ENCODE measurements at regions not wholly inside any gene's neighbourhood (a gene's known extent, or its start where the extent isn't known, plus 50 kb on each side); places are given as distances from the start of the nearest gene placed in this dataset.

DNA sequence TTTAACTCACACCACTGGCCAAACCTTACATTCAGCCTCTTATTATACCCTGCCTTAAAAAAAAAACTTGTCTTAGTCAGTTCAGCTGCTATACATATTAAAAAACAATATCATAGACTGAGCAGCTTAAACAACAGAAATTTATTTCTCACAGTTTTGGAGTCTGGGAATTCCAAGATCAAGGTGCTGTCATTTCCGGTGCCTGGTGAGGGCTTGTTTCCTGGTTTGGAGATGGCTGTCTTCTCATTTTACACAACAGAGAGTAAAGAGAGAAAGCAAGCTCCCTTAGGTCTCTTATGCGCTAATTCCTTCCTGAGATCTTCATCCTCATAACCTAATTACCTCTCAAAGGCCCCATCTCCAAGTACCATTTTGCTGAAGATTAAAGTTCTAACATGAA, 769.2 kb downstream of the DIAPH3 start (continued):
- TF ChIP-seq TCF3 (IDR thresholded peaks at IDR 0.05; ENCODE audit: borderline replicate concordance, insufficient read depth, low read depth, low read length) (no peak), TAF1 (IDR thresholded peaks at IDR 0.05; ENCODE audit: borderline replicate concordance, low read depth, low read length) (no peak), NR2C2 (IDR thresholded peaks at IDR 0.05; ENCODE audit: borderline replicate concordance, control insufficient read depth, insufficient read length, low read depth) (no peak), YBX1 (IDR thresholded peaks at IDR 0.05) (no peak), ESRRA (IDR thresholded peaks at IDR 0.05; ENCODE audit: low read length) (no peak), RUNX3 (IDR thresholded peaks at IDR 0.05; ENCODE audit: low read length) (no peak), POLR2AphosphoS2 (IDR thresholded peaks at IDR 0.05; ENCODE audit: low read depth, low read length) (no peak)
- TF ChIP-seq, protein P1, sequence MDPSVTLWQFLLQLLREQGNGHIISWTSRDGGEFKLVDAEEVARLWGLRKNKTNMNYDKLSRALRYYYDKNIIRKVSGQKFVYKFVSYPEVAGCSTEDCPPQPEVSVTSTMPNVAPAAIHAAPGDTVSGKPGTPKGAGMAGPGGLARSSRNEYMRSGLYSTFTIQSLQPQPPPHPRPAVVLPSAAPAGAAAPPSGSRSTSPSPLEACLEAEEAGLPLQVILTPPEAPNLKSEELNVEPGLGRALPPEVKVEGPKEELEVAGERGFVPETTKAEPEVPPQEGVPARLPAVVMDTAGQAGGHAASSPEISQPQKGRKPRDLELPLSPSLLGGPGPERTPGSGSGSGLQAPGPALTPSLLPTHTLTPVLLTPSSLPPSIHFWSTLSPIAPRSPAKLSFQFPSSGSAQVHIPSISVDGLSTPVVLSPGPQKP (IDR thresholded peaks at IDR 0.05; ENCODE audit: low read depth, low read length), result no peak
- TF ChIP-seq, protein P2, sequence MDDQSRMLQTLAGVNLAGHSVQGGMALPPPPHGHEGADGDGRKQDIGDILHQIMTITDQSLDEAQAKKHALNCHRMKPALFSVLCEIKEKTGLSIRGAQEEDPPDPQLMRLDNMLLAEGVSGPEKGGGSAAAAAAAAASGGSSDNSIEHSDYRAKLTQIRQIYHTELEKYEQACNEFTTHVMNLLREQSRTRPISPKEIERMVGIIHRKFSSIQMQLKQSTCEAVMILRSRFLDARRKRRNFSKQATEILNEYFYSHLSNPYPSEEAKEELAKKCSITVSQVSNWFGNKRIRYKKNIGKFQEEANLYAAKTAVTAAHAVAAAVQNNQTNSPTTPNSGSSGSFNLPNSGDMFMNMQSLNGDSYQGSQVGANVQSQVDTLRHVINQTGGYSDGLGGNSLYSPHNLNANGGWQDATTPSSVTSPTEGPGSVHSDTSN (IDR thresholded peaks at IDR 0.05; ENCODE audit: insufficient replicate concordance, low read depth, low read length), result no peak

DNA sequence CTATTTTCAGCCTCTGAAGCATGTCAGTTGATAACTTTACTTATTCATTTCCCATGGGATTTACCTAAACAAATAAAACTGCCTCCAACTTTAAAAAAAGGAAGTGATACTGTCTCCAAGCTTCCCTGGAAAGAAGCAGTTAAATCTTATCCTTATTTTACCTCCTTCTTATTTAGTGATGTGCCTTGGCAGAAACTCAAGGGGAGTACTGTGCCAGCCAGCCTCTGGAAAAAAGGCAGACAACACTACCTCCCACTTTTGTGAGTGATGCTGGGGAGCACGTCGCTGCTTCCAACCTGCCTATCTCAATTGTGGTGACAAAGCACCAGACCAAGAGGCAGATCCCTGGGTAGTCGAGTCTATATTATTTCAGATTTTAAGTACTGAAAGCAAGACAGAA, 765.6 kb downstream of the DIAPH3 start:
- RAD21 ChIA-PET (ENCODE audit: unreplicated experiment), result no interaction called here
- intact Hi-C loops (cut with micrococcal nuclease; ENCODE audit: unreplicated experiment), result loop anchor here (10.0 kb wide), 1 partner anchor 377 kb away; no protein-coding TSS in a partner anchor
- H3K27me3 ChIP-seq (replicated peaks in 1 of 2; ENCODE audit: control insufficient read depth in 2 of 2, insufficient read depth in 2 of 2, low read length in 1 of 2), result no peaks in the 10 kb centered on the region
- POLR2A ChIA-PET, result no interaction called here
- SMC1A ChIA-PET (ENCODE audit: uncharacterized antibody, unreplicated experiment), result interaction anchor here (0.7 to 1.4 kb wide), 3 partner anchors 11 to 1033 kb away, joined by 3 to 5 read pairs (median 3); no protein-coding TSS in a partner anchor
- no peak overlapping the region for H3K27ac ChIP-seq (ENCODE audit: control insufficient read depth, insufficient read depth)
- no peaks in the 10 kb centered on the region for H3K4me1 ChIP-seq (ENCODE audit: control insufficient read depth, insufficient read depth, low read length)
- 5% methylated on average over 3 of the region's 3 CpGs for WGBS (ENCODE audit: insufficient coverage, insufficient replicate concordance, low lambda C conversion rate, missing lambda C conversion rate)
- H3K9ac ChIP-seq (ENCODE audit: control insufficient read depth, insufficient read depth, low read length), result no peak overlapping the region
- FAIRE-seq (no peak), ATAC-seq (no peak), DNase-seq (ENCODE audit: low read depth, low spot score) (no peak)
- no peak overlapping the region for H3K4me3 ChIP-seq
- H4K20me1 ChIP-seq (ENCODE audit: control insufficient read depth, insufficient read depth), result no peaks in the 10 kb centered on the region
- CTCF ChIA-PET, result no interaction called here
- H3K9me3 ChIP-seq (replicated peaks; ENCODE audit: control insufficient read depth, insufficient read depth, low read length), result no peaks in the 10 kb centered on the region
- H3K36me3 ChIP-seq (ENCODE audit: control insufficient read depth in 2 of 2, insufficient read depth in 2 of 2, low read length in 1 of 2), result no peaks in the 10 kb centered on the region
- H3K79me2 ChIP-seq (ENCODE audit: control insufficient read depth, insufficient read depth, low read length), result no peaks in the 10 kb centered on the region
- H2AFZ ChIP-seq (ENCODE audit: control insufficient read depth, low read depth, low read length), result no peak overlapping the region
- in situ Hi-C loops (cut with MboI), result loop anchor here (10.0 kb wide), 4 partner anchors 277 to 1037 kb away; no protein-coding TSS in a partner anchor
- no peak for TF ChIP-seq CHD1 (IDR thresholded peaks at IDR 0.05; ENCODE audit: low read depth, low read length)
- BruUV-seq (replicated peaks), result no TSS peak
- no peak overlapping the region for H3K4me2 ChIP-seq (ENCODE audit: control insufficient read depth, insufficient read depth)
